Left cardiac atrium (tissue), 4 donors: ENCODE measurements at regions not wholly inside any gene's neighbourhood (a gene's known extent, or its start where the extent isn't known, plus 50 kb on each side); places are given as distances from the start of the nearest gene placed in this dataset.
A peak's percentile ranks its signal among the peaks of the same experiment; 100 is the strongest.

Experiments used
- ATAC-seq, 2 donors: fragments of 200-7000 bp; cut with Tn5 transposase; one replicate each; pipeline ENCODE4 v1.9.1; 2020; ENCODE audit warnings: mild to moderate bottlenecking in 2 of 2, moderate library complexity in 2 of 2
- DNase-seq: peaks from one replicate; pipeline ENCODE4 v3.0.0-alpha.2; 2020
- intact Hi-C, 2 donors: fragments of 100-400 bp; cut with DNase I; formaldehyde crosslinking; loops; one replicate each; pipeline versions ENCODE4 v1.14.1 to v1.15.1; 2022 to 2023
- donor health status: DM: no; HTN: yes; CAD: no.
- donor health status: DM: no; HTN: yes; CAD: no; lungs with severe emphysema.
- donor health status: DM: yes; HTN: yes; CAD: no.
- donor health status: Dilated cardiomyopathy.

DNA sequence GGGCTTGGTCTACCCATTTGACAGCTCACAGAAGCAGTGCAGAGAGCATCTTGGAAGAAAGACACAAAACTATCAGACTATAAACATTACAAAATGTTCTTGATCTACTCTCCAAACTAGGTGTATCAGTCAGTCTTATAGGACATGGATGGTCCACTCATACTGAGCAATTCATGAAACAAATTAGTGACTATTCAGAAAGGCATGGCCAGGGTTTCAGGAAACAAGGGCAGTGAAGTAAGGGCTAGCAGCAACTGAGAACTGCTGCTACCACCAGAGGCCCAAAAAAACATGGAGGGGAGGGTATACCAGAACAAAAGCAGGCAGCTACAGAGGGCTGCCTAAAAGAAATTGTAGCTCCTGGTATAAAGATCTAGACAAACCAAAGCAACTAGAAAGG is 287.0 kb downstream of the PIK3R1 start:
- no peak for DNase-seq
- intact Hi-C loops, result no loop called here
- no peak for ATAC-seq

- intact Hi-C loops, result no loop called here
- ATAC-seq (no peak), DNase-seq (no peak)
Observed at GRCh38 chr5:68504306-68504705, 288.8 kb downstream of the PIK3R1 start.

GRCh38 chr5:68505917-68506860 is 290.6 kb downstream of the PIK3R1 start:
- intact Hi-C loops, result no loop called here
- DNase-seq, result no peak
- ATAC-seq, result peak; percentile 44 to 86

- ATAC-seq (no peak), DNase-seq (no peak)
- intact Hi-C loops, result no loop called here
Observed at GRCh38 chr5:68515514-68515913, 300.0 kb downstream of the PIK3R1 start.

DNA sequence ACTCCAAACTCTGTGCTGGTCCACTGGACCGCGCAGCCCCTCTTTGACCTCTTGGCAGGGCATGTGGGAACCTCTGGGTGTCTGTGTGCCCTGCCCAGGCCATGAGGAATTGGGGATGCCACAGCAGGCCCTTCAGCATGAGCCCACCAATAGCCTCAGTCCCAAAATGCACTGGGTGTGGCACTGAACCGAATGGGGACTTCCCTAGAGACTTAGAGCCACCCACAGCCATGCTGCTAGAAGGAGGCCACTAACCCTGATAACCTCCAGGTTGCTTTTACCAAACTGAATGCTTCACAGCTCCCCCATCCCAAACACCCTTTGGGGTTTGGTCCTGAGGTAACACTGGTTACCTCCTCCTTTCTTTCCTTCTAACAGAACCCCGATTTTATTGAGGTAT is 302.7 kb downstream of the PIK3R1 start:
- DNase-seq (no peak), ATAC-seq (no peak)
- intact Hi-C loops, result no loop called here

DNA sequence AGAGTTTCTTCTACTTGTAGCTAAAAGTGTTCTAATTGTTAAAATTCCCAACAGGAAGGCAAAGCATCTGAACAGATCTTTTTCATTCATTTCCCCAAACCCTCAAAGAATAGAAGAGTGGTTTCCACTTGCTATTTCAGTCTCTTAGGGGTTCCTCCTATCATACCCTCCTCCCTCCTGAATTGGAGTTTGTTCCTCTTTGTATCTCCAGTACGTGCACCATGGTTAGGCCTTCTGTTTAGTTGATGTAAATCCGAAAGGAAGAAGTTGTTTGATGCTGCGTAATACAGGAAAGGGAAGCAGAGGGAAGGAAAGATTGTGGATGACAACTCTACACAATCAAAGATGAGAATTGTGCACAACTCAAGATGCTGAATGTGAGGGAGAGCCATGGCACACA is 303.6 kb downstream of the PIK3R1 start:
- intact Hi-C loops, result no loop called here
- ATAC-seq, result no peak
- DNase-seq, result no peak

DNA sequence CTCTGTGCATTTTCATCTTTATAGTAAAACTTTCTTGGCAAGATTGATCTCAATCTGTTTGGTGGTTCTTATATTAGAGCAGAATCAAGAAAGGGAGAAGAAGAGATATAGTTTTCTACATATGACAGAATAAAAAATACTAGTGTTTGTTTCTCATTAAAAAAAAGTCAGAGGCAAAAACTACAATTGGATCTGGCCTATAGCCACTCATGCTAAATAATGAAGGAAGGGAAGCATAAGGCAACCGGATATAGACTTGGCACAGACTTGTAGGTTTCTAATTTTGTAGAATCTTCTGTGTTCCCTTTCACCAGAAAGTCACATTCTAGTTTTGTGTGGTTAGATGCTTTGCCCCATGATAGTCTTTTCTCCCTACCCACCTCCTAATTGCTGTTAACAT is 306.2 kb downstream of the PIK3R1 start:
- DNase-seq (no peak), ATAC-seq (no peak)
- intact Hi-C loops, result no loop called here

GRCh38 chr5:68522863-68523262 is 307.3 kb downstream of the PIK3R1 start:
- intact Hi-C loops, result no loop called here
- ATAC-seq (no peak), DNase-seq (no peak)

GRCh38 chr5:68528821-68529273 is 313.3 kb downstream of the PIK3R1 start:
- ATAC-seq, result no peak

DNA sequence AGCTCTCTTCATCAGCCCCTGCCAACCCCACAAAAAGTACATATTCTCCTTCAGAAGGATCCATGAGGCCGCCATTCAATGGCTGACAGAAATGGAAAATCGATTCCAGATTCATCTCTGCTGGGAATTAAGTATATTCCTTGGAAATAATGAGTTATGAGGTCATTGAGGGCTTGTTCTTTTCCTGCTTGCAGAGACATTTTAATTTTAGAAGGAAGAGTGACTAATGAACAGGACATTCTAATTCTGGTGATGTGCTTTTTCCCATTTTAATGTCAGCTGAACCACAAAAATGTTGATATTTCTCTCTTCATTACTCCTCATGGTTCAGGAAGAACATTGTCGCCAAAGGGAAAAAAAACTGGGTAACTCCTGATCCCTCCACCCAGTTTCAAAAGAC is 314.0 kb downstream of the PIK3R1 start:
- intact Hi-C loops, result no loop called here
- DNase-seq (no peak), ATAC-seq (no peak)

More at GRCh38 chr5:68528821-68529273, 313.3 kb downstream of the PIK3R1 start:
- intact Hi-C loops, result no loop called here
- no peak for DNase-seq

DNA sequence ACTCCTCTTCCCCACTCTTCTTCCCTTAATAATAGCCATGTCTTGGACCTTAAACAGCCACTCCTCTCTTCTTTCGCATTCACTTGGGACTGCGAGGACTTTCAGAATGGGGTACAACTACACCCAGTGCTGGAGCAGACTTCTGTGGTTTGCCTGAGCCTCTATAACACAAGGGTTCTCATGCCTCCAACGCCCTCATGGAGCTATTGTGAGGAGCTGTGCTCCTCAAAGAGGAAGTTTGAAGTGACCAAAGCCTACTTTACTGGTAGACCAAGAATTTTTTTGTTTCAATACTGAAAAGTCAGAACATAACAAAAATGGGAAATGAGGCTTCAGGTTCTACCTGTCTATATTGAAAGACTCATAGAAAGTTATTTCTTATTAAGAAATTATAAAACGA is 316.4 kb downstream of the PIK3R1 start:
- intact Hi-C loops, result no loop called here
- no peak for DNase-seq
- no peak for ATAC-seq

- no peak for ATAC-seq
- intact Hi-C loops, result no loop called here
- no peak for DNase-seq
Observed at GRCh38 chr5:68533051-68533450, 317.5 kb downstream of the PIK3R1 start.

DNA sequence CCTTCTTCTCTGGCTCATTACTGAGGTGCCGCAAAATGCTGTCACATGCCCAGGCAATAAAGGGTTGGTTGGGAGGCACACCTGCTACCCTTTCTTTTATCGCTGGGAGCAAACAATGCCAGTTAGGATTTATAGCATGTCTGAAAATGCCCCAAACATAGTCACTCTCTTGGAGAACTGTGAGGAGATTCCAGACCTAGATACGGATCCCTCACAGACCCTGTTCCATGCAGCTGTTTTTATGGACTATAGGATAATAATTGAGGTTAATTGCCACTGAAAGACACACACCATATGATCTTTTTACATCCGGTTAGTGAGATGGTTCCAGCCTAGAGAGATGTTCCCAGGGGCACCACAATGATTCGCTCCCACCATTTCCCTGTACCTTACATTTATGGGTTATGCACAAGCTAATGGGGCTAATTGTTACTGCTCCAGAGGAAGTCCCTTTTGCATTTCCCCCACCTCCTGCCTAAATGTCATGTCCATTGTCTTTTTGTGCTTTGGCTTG is 318.1 kb downstream of the PIK3R1 start:
- intact Hi-C loops, result no loop called here
- no peak for DNase-seq
- ATAC-seq, result no peak

- DNase-seq, result peak; percentile 36
- ATAC-seq, result peak; percentile 83 to 86
- intact Hi-C loops, result no loop called here
Observed at GRCh38 chr5:68534131-68534940, 318.8 kb downstream of the PIK3R1 start.

- intact Hi-C loops, result no loop called here
- DNase-seq (no peak), ATAC-seq (peak in 1 of 2 donors; percentile 8)
Observed at GRCh38 chr5:68534956-68535520, 319.5 kb downstream of the PIK3R1 start.

GRCh38 chr5:68538814-68539420 is 323.4 kb downstream of the PIK3R1 start:
- DNase-seq, result no peak
- no peak for ATAC-seq
- intact Hi-C loops, result no loop called here

- intact Hi-C loops, result no loop called here
- ATAC-seq (no peak), DNase-seq (no peak)
Observed at GRCh38 chr5:68540798-68541590, 325.4 kb downstream of the PIK3R1 start.

DNA sequence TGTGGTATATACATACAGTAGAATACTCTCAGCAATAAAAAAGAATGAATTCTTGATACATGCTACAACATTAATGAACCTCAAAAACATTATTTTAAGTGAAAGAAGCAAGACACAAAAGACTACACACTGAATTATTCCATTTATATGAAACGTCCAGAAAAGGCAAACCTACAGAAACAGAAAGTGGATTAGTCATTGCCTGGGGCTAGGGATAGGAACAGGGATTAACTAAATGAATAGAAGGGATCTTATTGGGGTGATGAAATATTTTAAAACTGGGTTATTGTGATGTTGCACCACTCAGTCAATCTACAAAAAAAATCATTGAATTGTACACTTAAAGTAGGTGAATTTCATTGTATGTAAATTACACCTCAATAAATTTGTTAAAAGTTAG is 326.7 kb downstream of the PIK3R1 start:
- ATAC-seq (no peak), DNase-seq (no peak)
- intact Hi-C loops, result no loop called here

DNA sequence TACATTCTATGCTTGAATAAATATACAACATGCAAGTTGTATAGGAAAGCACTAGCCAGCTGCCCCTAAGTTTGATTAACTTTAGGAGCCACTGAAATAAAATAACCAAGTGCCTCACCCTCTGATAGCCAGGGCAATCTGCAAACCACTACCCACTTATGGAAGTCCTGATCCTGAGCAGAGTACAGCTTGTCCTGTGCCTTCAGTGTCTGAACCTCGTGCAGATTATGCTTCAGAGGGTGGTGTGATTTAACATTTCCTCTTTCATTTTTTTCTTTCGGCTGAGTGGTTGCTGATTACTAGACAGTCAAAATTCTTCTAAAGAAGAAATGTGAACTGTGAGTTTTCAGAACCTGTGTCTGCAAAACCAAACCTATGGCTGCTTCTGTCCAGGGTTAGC is 327.7 kb downstream of the PIK3R1 start:
- intact Hi-C loops, result no loop called here
- ATAC-seq (peak; percentile 81 to 87), DNase-seq (no peak)
